GM21717 (cell line): ENCODE measurements at regions not wholly inside any gene's neighbourhood (a gene's known extent, or its start where the extent isn't known, plus 50 kb on each side); places are given as distances from the start of the nearest gene placed in this dataset.

Experiments used
- ATAC-seq: cut with Tn5 transposase; IDR thresholded peaks from one replicate; pipeline ENCODE4 v1.9.1; 2021; ENCODE audit warnings: mild to moderate bottlenecking, moderate library complexity; ENCODE audit not compliant: unreplicated experiment

GRCh38 chr7:36088966-36089365 lies 64.1 kb upstream of the EEPD1 start:
- no peak for ATAC-seq

- no peak for ATAC-seq
Observed at GRCh38 chr7:36090976-36091873, 61.8 kb upstream of the EEPD1 start.

GRCh38 chr7:36091874-36092176 lies 61.2 kb upstream of the EEPD1 start:
- ATAC-seq, result no peak

GRCh38 chr7:36092221-36092771 lies 60.8 kb upstream of the EEPD1 start:
- no peak for ATAC-seq

GRCh38 chr7:36096460-36097095 lies 56.5 kb upstream of the EEPD1 start:
- no peak for ATAC-seq

- ATAC-seq, result no peak
Observed at GRCh38 chr7:36098096-36098495, 55.0 kb upstream of the EEPD1 start.

GRCh38 chr7:36100226-36100625 lies 52.8 kb upstream of the EEPD1 start:
- ATAC-seq, result no peak

GRCh38 chr7:36100634-36101033 lies 52.4 kb upstream of the EEPD1 start:
- no peak for ATAC-seq
